ENCODE measurements at regions not wholly inside any gene's neighbourhood (a gene's known extent, or its start where the extent isn't known, plus 50 kb on each side); places are given as distances from the start of the nearest gene placed in this dataset.

DNA sequence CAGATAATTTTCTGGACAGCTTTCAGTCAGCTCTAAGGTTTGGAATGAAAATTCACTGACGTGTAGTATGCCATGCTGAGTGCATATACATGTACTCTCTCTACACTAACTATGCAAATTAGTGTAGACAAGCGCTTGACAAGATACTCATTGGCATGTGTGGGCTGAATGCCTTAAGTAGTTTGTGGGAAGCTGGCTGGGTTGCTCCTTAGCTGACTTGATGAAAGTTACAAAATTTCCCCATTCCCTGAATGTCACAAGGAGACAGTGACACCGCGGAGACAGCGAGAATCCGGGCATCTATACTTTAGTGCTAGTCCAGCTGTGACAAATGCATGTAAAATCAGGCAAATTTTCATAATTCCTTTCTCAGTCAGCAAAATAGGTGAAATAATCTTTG is 51.6 kb upstream of the C5orf46 start:
- TF ChIP-seq CTCF (conservative IDR thresholded peaks at IDR 0.05; ENCODE audit: low read depth, low read length) (no peak), EZH2 (IDR thresholded peaks at IDR 0.05; ENCODE audit: low read length, unreplicated experiment) (no peak)
